GM23248 (cell line): ENCODE measurements at regions not wholly inside any gene's neighbourhood (a gene's known extent, or its start where the extent isn't known, plus 50 kb on each side); places are given as distances from the start of the nearest gene placed in this dataset.

Experiments
- EZH2 ChIP-seq: fragments of 200-600 bp; sonication (generic); IDR thresholded peaks from 2 replicates; pipeline ENCODE4 v1.6.1; 2018; ENCODE audit warnings: antibody characterized with exemption, mild to moderate bottlenecking; ENCODE audit not compliant: insufficient read depth, poor library complexity, severe bottlenecking
- EZH2phosphoT487 ChIP-seq: fragments of 200-600 bp; sonication (generic); IDR thresholded peaks from 2 replicates; pipeline ENCODE4 v1.6.1; 2018; ENCODE audit warnings: antibody characterized with exemption, moderate library complexity, mild to moderate bottlenecking, low read depth; ENCODE audit not compliant: insufficient read depth

GRCh38 chr10:25699631-25700030, 234.4 kb upstream of the MYO3A start:
- TF ChIP-seq EZH2 = no peak
- TF ChIP-seq EZH2phosphoT487 = no peak
